Stimulated activated CD4-positive, alpha-beta T cell treated with anti-CD3 and anti-CD28 coated beads, Interleukin-2, amount 100 ng/mL, for 24 hours (primary cell): ENCODE measurements at regions not wholly inside any gene's neighbourhood (a gene's known extent, or its start where the extent isn't known, plus 50 kb on each side); places are given as distances from the start of the nearest gene placed in this dataset.
"Not testable (repeated sequence)": the region's sequence is repeated elsewhere in the genome, so short reads cannot be mapped to it uniquely, and the experiment has no call there.

Experiments used
- DNase-seq, 2 donors: peaks; one replicate each; pipeline ENCODE4 v3.0.0-alpha.2; 2020

DNA sequence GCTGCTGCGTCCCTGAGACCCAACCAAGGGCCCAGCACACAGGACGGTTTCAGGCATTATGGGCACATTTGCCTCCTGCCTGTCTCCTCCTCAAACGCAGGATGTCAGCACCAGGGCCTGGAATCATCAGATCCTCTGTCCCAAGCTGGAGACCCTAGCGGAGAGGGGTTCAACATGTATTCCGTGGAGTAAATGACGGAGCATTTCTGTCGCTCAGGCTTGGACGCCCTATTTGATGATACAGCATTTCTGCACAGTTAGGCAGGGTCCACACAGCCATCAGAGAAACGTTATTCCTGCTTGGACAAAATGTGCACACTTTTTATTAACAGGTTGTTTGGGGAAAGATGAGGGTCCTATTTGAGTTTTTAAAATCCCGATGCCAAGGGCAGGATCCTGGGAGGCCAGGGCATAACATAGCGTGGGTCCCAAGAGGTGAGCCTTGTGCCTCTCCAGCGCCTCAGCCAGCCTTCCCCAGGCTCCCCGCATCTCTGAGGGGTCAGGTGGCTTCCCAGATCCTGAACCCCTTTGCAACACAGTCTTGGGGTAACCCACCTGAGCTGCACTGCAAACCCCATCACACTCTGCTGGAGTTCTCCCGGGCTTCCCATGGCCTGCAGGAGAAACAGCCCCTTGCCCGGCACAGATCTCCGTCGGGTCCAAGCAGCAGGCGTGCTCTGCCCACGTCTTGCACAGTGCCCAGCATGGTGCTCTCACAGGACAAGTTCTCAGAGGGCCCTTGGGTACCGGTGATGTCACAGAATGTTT is 319.7 kb upstream of the MYT1L start:
- DNase-seq, result no peak

DNA sequence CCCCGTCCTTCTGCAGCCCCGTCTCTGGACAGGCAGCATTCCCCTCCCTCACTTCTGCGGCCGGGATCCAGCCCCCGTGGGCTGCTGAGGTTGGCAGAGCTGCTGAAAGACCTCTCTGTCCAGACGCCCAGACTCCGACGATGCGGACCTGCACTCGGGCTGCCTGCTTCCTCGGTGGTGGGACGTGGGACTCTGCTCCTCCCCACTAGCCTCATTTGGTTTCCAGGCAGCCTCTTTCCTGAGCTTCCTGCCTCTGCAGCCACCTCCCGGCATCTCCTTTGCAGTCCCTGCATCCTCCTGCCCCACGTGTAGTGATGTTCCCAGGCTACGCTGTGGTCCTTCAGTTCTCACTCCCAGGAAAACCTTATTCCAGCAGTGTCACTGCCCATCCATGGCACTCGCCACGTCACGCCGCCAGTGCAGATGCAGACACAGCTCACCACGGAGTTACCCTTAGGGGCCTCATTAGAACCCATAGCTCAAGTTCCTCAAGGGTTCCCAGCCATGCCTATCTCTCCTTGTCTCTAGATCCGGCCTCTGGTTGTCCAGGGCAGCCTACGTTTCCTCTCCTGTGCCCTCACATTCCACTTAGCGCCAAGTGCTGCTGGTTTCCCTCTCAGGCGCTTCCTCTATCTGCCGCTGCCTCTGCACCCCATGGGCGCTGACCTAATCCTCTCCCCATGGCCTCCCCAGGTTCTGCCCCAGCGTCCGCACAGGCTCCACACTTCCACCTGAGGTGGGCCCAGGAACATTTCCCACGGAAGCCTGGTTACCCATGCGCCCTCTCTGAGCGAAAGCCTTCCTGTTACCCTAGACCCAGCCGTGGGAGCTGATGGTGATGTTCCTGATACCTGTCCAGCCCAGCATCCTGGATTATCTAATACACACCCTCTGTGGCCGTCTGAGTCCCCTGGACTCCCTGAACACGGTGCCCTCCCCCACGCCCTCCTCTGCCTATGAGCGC is 318.3 kb upstream of the MYT1L start:
- DNase-seq, result no peak

DNA sequence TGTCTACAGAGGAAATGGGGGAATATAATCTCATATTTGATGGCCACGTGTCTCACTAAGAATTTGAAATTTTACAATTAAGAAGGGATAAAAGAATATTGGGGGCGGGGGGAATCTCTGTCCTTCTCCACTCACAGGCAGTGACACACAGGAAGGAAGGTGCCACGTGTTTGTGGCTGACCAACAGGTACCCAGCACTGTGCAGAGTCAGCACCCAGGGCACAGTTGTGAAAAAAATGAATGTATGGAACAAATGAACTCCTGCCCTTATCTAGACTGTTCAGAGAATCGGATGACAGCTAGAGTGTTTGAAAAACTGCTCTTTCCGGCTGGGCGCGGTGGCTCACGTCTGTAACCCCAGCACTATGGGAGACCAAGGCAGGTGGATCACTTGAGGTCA is 317.0 kb upstream of the MYT1L start:
- no peak for DNase-seq

DNA sequence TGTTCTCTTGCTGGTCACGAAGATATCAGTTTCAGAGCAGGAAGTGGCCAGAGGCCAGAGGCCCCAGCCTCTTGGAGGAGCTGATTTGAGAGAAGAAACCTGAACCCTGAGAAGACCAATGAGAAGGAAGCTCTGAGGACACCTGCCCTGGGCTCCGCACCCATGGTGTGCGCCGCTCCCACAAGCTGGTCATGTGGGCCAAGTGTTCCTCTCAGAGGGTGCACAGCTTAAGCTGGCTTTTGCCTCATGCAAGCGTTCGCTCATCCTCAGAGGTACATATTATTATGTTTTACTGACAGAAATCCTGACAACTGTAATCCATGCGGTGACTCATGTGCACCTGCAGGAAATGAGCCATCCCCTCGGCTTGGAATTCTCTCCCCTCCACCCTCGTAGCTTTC is 316.1 kb upstream of the MYT1L start:
- DNase-seq, result no peak

DNA sequence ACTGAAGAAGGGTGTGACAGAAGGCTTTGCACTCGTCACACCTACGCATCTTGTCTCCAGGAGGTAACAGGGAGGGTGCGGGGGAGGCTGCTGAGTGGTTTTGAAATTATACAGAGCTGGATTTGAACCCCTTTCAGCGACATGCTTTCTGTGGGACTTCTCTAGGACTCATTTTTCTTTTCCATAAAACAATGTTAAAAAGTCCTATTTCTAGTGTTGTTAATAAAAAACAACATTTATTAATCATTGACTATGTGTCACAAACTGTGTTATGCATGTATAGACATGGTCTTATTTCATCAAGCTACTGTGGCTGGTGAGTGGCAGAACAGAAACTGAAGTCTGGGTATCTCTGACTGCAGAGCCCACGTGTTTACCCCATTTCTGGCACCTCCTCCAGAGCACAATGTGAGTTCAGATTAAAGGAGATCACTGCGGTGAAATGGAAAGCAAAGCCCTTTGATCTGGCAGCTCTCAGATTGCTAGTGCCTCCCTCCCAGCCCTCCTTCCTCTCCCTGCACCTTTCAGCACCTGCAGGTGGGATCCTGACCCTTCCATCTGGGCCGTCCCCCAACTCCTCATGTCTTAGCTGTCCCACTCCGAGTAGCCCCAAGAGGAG is 315.5 kb upstream of the MYT1L start:
- peak; percentile 30 to 55 for DNase-seq

DNA sequence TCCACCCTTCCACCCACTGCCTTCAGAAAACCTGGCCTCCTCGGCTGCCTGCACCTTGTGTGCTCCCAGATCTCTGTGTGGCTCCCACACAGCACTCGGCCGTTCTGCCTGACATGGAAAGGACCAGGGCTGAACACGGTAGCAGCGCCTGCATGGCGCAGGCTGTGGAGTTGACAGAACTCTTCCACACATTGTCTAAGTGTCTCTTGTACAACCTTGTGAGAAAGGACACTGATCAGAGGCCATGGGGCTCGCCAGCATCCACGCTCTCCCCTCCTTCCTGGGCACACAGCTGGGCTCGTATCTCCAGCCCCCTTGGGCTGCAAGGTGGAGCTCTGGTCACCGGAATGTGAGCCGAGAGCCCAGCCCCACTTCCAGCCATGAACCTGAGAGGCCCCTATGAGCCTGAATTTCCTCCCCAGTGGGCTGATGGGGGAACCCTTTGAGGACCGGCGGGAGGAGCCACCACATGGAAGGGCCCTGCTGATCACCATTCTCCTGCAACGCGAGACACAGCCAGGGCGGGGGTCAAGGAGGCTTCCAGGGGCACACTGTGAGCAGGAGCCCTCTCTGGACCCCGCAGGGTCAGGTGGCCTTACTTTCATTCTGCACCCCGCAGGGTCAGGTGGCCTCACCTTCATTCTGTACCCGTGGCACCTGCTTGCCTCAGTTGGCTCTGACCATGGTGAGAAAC is 314.2 kb upstream of the MYT1L start:
- no peak for DNase-seq

DNA sequence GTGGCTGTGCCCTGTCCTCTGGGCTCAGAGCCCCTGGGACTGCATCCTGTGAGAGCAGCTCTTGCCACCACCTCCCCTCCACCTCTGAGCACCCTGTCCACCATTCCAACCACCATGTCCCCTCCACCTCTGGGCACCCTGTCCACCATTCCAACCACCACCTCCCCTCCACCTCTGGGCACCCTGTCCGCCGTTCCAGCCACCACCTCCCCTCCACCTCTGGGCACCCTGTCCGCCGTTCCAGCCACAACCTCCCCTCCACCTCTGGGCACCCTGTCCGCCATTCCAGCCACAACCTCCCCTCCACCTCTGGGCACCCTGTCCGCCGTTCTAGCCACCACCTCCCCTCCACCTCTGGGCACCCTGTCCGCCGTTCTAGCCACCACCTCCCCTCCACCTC is 313.7 kb upstream of the MYT1L start:
- not testable (repeated sequence) for DNase-seq

DNA sequence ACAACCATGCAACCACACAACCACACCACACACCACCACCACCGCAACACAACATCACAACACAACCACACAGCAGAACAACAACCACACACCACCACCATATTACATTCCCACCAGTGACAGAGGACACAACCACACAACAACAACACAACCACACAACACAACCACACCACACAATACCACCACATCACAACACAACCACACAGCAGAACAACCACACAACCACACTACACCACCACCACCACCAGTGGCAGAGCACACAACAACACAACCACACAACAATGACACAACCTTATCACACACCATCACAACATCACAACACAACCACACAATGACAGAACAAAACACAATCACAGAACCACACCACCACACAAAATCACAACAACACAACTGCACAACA is 313.0 kb upstream of the MYT1L start:
- no peak for DNase-seq

DNA sequence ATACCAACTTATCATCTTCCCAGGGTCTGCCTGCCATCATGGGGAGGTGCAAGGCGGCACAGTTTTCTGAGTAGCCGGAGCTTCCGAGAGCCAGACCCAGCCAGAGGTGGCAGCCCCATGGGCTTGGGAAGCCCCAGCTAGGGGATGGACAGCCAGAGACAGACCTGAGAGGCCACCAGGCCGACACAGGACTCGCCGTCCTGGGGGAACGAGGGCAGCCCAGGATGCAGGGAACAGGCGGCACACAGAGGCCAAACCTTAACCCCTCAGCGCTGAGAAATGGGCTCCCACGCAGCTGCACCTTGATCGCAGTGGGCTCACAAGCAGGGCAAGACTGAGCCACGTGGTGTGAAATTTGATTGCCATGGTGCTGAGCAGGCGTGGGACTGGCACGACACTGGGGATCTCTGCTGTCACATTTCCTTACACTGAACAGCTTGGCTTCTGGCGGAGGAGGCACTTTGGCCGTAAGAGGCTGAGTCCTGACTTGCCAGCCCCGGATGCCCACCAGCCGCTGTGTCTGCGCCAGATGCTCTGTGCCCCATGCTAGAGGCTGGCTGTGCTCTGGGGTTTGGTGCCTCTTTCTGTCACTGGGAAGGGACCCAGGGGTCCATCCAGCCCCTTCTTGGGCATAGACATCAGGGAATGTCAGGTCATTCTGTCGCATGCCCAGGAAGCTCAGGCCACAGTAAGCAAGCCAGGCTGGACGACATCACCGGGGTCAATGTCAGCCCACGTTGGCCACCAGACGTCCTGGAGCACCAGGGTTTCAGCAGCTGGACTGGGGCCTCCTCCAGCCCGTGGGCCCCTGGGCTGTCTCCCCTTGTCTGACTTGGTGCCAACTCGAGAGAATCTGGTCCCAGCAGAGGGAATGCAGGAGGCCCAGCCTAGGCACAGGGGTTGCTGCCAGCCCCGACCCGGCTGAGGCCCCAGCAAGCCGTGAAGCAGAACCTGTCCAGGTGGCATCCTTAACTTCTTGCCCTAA is 312.1 kb upstream of the MYT1L start:
- DNase-seq, result no peak

DNA sequence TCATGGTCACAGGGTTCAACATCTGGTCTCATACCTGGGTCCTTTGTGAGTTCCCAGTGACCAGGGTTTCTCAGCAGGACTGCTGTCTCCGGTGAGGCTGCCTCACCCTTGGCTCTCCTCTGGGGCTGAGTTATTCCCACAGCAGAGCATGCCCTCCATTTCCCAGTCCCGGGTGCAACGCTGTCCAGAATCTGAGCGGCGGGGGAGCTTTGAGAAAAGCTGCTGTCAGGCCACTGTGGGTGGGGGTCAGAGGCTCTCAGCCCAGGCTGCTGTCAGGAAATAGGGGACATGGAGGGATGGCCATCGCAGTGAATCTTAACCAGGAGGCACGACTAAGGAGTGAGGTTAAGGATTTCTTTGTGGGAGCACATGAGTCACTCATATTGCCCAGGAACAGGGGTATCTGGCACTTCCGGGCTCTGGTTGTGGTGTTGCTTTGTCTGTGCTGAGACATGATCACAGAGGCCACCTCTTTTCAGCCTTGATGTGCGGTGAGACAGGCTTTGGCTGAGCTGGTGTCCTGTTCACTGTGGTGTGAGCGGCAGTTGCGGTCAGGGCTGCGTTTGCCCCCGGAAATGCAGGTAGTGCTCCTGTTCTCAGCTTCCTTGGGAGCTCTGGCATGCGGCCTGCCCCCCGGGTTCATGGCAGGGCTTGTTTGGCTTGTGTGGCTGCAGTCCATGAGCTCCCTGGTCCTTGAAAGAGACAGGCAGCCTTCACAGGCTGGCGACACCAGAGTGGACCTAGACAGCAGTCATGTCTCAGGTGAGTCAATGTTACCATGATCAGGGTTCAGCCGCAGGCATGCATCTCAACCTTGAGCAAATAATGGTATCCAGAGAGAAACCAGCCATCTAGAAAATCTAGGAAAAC is 310.7 kb upstream of the MYT1L start:
- no peak for DNase-seq

DNA sequence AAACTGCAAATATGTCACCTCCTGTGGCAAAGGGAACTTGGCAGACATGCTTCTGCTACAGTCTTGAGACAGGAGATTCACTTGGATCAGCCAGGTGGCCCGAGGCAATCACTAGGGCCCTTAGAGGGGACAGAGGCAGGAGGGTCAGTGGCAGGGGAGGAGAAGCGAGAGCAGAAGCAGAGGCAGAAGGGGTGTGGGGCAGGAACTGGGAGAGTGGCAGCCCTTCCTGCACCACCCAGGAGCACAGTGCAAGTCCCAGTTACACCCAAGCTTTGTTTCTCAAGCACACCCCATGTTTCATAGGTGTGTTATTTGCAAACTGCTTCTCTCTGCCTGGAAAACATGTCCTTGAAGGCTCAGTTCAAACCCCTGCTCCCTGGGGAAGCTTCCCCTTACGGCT is 309.7 kb upstream of the MYT1L start:
- DNase-seq, result no peak

DNA sequence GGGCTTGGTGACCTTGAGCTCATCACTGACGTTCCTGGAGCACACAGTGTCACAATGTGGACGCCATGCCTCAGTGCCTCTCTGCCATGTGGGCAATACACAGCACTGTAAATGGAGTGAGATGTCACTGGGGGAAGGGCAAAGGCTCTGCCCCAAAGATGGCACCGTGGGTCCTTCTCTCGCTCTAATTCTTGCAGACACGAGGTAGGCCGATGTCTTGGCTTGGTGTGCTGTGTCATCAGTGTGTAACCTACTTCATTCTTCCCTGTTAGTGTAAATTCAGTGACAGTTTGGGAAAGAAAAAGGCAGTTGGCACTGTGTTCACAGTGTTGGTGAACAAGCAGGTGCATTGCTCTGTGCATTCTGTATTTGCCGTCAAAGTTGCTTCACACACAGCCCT is 309.3 kb upstream of the MYT1L start:
- DNase-seq, result no peak

DNA sequence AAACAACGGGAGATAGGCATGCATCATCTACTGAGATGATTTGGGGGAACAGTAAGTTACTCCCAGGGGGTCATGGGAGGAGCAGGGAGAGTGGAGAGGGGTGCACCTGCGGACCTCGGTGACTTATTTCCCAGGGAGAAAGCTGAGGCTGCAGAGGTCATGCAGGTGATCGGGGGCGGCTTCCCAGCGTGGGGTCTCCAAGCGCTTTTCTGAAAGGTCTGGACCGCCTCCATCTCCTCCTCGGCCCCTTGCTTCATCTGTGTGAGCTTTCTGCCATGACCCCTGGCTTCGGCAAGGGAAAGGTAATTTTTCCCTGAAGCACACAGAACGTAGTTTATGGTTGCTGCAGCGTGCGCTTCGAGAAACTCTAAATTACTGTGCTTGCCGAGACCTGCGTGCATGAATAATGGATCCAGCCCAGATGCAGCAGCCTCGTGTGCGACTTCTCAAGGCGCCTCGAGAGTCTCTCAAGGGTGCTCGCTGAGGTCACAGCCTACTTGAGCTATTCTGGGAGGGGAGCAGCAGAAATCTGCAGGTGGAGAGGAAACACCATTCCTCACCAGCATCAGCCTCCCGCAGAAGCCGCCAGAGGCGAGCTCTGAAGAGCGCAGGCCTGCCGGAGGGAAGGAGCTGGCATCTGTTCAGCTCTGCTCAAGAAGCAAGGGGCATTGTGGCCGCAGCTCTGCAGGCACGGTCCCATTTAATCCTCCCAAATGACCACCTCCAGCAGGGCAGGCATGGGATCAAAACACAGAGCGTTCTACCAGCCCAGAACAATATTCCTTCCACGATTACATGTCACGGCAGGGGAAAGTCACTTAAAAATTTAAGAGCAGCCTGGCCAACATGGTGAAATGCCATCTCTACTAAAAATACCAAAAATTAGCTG is 308.4 kb upstream of the MYT1L start:
- no peak for DNase-seq

DNA sequence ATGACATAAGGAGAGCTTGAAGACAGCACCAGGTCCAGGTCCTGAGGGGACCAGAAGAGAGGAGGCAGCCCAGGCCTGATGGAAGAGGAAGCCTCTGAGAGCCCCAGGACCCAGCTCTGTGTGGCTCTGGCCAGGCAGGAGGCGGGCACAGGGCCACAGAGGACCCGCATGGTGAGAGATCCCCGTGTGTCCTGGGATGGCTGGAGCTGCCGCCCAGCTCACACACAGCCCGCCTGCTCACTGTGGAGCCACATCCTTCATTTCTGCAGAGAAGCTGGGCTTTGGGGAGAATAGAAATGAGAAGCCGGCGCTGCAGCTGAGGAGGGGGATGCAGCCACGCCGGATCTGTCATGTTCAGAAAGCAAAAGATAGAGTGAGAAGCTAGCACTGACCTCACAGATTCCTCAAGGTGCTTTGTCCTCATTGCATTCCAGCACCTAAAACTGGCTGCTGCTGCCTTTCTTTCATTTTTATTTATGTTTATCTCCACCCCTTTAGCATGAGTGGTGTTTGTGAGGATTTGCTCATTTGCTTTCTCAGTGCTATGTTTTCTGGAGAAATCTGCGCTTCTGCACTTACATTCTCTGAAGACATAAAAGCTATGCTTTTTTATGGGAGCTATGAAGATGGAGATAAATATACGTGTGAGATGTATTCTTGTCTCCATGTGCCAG is 307.6 kb upstream of the MYT1L start:
- DNase-seq, result no peak

DNA sequence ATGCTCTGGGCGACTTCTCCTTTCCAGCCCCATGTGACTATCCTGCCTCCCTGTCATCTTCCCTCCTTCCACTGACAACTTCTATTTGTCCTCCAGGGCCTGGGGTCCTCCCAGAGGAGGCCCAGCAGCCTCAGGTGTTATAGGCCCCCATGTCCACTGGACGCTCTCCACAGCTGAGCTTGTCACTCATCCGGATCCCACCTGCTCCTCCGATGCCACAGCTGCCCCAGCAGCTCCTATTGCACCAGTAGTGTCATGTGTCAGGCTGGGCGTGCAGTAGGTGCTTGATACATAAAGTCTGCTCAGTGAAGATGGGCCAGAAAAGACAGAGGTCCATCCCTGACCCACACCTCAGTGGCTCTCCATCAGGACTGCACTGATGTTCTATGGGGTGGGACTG is 305.7 kb upstream of the MYT1L start:
- no peak for DNase-seq

DNA sequence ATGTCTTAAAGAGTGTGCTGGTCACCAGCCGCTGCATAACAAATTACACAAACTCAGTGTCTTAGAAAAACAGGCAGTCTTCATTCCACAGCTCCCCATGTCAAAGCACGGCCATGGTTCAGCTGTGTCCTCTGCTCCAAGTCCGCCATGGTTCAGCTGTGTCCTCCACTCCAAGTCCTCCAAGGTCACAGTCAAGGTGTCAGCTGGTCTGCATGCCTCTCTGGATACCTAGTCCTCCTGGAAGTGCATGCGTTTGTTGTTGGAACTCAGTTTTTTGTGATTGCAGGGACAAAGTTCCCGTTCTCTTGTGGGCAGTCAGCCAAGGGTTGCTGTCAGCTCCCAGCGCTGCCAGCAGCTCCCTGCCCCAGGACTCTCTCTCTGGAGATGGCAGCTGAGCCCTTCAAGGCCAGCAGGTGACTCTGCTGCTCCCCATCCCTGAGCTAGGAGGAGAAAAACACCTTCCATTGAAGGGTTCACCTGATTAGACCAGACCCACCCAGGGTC is 304.0 kb upstream of the MYT1L start:
- DNase-seq, result no peak

DNA sequence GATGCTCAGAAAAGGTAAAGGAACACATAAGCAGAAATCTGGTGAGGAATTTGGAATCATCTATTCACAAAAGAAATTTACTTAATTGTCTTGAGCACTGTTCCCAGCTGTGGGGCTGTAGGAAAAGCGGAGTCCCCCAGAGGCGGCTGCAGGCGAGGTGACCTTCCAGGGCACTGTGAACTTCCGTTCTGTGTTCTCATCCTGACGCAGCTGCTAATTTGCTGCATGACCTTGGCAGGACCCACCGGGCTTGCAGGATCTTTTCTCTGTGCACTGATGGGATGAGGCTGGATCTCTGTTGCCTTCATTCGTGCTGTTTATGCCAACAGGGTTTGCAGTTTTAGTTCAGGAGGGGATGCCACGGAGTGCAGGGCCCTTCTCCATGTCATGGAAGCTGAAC is 301.9 kb upstream of the MYT1L start:
- no peak for DNase-seq

DNA sequence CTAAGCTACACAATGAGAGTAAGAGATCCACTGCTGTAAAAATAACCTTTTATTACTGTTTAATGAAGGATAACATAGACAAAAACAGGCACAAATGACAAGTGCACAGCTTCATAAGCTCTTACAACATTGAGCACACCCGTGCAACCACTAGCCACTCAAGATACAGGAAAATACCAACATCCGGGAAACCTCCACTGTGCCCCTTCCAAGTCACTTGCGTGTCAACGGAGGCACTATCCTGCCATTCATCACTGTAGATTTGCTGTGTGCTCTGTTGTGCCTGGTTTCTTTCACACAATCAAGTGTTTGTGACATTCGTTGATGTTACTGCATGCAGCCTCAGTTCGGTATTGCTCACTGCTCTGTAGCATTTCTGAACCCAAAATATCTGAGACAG is 292.9 kb upstream of the MYT1L start:
- no peak for DNase-seq

DNA sequence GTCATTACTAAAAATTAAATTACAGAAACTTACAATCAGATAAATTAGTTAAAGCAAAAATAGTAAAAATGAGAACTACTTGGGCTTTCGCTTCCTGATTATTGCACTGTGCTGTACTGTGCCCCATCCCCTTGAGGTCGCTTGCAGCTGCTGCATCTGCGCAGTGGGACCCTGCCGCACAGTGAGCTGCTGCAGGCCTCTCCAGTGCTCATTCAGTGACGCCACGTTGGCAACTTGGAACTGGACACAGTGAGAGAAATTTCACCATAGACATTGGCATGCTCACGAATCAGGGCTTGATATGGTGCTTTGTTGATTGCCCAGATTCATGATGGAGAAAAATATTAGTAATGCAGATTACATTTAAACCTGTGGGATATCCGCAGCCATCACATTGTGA is 290.8 kb upstream of the MYT1L start:
- DNase-seq, result no peak
